ENCODE measurements at regions not wholly inside any gene's neighbourhood (a gene's known extent, or its start where the extent isn't known, plus 50 kb on each side); places are given as distances from the start of the nearest gene placed in this dataset.

DNA sequence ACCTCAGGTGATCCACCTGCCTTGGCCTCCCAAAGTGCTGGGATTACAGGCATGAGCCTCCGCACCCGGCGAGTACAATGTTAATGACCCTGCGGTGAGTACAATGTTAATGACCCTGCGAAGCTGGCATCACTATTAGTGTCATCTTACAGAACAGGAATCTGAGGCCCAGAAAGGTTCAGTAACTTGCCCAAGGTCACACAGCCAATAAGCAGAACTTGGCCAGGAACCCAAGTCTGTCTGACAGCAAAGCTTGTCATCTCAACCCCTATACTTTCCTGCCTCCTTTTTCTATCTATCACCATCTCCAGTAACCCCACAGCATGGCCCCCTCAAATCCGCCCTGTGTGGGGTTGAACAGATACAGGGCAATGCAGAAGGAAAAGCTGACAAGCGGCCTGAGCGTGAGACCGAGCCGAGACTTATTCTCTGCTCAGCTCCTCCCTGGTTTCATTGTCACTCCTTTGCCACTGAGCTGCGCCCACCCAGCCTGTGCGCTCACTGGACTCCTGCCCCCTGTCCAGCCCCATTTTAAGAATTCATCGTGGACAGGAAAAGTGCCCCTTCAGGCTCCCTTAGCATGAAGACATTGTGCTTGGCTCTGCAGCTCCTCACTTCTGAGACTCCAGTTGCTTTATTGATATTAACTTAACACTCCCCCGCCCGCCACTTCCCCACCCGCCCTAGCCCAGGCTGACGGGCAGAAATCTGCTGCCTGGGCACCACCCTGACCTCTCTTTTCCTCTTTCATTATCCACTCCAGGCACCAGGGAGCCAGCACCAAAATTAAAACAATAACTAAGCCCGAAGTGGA, 58.1 kb upstream of the LBX1 start:
- ATAC-seq (no peak), DNase-seq (ENCODE audit: low spot score) (no peak)
- Histone ChIP-seq H3K36me3 (ENCODE audit: insufficient read depth) (no peaks in the 10 kb centered on the region), H3F3A (replicated peaks; ENCODE audit: low read depth) (0 out of 2 replicates have a peak, but pooled peaks cover 6% of the 10 kb centered on the region), H3K4me2 (peak overlapping the region; percentile 62), H3K79me2 (replicated peaks; ENCODE audit: insufficient read depth) (no peaks in the 10 kb centered on the region), H2AFZ (no peak overlapping the region), H3K9me2 (ENCODE audit: insufficient read depth) (no peaks in the 10 kb centered on the region), H4K20me1 (replicated peaks; ENCODE audit: insufficient read depth) (no peaks in the 10 kb centered on the region; the same call in 1 of the 2 replicates), H3K4me3 (peak overlapping the region; percentile 20; the same call in 1 of the 2 replicates), H3K27me3 (ENCODE audit: insufficient read depth) (peaks cover 95% of the 10 kb centered on the region), H3K4me1 (ENCODE audit: insufficient read depth) (peaks cover 66% of the 10 kb centered on the region), H3K27ac (ENCODE audit: low read depth) (no peak overlapping the region)
- no peak for TF ChIP-seq NANOG (IDR thresholded peaks at IDR 0.05; ENCODE audit: borderline replicate concordance)
- TF ChIP-seq ZNF114 (CRISPR knock-in tag; IDR thresholded peaks at IDR 0.05): no peak
- no peak for TF ChIP-seq POLR2AphosphoS5 (IDR thresholded peaks at IDR 0.05; ENCODE audit: low read depth)
- TF ChIP-seq, protein P1, sequence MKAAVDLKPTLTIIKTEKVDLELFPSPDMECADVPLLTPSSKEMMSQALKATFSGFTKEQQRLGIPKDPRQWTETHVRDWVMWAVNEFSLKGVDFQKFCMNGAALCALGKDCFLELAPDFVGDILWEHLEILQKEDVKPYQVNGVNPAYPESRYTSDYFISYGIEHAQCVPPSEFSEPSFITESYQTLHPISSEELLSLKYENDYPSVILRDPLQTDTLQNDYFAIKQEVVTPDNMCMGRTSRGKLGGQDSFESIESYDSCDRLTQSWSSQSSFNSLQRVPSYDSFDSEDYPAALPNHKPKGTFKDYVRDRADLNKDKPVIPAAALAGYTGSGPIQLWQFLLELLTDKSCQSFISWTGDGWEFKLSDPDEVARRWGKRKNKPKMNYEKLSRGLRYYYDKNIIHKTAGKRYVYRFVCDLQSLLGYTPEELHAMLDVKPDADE (IDR thresholded peaks at IDR 0.05): no peak
- TF ChIP-seq, protein P2, sequence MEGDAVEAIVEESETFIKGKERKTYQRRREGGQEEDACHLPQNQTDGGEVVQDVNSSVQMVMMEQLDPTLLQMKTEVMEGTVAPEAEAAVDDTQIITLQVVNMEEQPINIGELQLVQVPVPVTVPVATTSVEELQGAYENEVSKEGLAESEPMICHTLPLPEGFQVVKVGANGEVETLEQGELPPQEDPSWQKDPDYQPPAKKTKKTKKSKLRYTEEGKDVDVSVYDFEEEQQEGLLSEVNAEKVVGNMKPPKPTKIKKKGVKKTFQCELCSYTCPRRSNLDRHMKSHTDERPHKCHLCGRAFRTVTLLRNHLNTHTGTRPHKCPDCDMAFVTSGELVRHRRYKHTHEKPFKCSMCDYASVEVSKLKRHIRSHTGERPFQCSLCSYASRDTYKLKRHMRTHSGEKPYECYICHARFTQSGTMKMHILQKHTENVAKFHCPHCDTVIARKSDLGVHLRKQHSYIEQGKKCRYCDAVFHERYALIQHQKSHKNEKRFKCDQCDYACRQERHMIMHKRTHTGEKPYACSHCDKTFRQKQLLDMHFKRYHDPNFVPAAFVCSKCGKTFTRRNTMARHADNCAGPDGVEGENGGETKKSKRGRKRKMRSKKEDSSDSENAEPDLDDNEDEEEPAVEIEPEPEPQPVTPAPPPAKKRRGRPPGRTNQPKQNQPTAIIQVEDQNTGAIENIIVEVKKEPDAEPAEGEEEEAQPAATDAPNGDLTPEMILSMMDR (conservative IDR thresholded peaks at IDR 0.05; ENCODE audit: low read depth in 2 of 2): no peak
- TF ChIP-seq JUNB (IDR thresholded peaks at IDR 0.05; ENCODE audit: unreplicated experiment): no peak
- TF ChIP-seq EZH2phosphoT487 (IDR thresholded peaks at IDR 0.05; ENCODE audit: unreplicated experiment): no peak
- TF ChIP-seq, protein P3, sequence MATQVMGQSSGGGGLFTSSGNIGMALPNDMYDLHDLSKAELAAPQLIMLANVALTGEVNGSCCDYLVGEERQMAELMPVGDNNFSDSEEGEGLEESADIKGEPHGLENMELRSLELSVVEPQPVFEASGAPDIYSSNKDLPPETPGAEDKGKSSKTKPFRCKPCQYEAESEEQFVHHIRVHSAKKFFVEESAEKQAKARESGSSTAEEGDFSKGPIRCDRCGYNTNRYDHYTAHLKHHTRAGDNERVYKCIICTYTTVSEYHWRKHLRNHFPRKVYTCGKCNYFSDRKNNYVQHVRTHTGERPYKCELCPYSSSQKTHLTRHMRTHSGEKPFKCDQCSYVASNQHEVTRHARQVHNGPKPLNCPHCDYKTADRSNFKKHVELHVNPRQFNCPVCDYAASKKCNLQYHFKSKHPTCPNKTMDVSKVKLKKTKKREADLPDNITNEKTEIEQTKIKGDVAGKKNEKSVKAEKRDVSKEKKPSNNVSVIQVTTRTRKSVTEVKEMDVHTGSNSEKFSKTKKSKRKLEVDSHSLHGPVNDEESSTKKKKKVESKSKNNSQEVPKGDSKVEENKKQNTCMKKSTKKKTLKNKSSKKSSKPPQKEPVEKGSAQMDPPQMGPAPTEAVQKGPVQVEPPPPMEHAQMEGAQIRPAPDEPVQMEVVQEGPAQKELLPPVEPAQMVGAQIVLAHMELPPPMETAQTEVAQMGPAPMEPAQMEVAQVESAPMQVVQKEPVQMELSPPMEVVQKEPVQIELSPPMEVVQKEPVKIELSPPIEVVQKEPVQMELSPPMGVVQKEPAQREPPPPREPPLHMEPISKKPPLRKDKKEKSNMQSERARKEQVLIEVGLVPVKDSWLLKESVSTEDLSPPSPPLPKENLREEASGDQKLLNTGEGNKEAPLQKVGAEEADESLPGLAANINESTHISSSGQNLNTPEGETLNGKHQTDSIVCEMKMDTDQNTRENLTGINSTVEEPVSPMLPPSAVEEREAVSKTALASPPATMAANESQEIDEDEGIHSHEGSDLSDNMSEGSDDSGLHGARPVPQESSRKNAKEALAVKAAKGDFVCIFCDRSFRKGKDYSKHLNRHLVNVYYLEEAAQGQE (IDR thresholded peaks at IDR 0.05; ENCODE audit: unreplicated experiment): no peak
- no peak for TF ChIP-seq CREB1 (CRISPR knock-in tag; IDR thresholded peaks at IDR 0.05; ENCODE audit: low read depth)
- no peak for TF ChIP-seq STAT1 (IDR thresholded peaks at IDR 0.05; ENCODE audit: unreplicated experiment)
- Mint-ChIP-seq H3K36me3 (ENCODE audit: low read depth) (no peaks in the 10 kb centered on the region; the same call in 2 of the 3 replicates), H3K27me3 (ENCODE audit: insufficient read depth, low read depth, poor library complexity) (peaks cover 96% of the 10 kb centered on the region), H3K4me1 (peaks cover 67% of the 10 kb centered on the region), H3K4me3 (no peak overlapping the region; the same call in 2 of the 3 replicates), H3K9me3 (no peaks in the 10 kb centered on the region), H3K27ac (no peak overlapping the region)

Measured in GM23338 (cell line).